SU-DHL-6 (cell line): ENCODE measurements at regions not wholly inside any gene's neighbourhood (a gene's known extent, or its start where the extent isn't known, plus 50 kb on each side); places are given as distances from the start of the nearest gene placed in this dataset.

Experiments
- H2AFZ ChIP-seq: fragments of 200-600 bp; sonication (generic); 2 replicates; pipeline ENCODE4 v1.6.1; 2014; ENCODE audit warnings: low read depth, mild to moderate bottlenecking, moderate library complexity, mixed read lengths, antibody characterized with exemption, low read length; ENCODE audit not compliant: severe bottlenecking
- H3F3A ChIP-seq: fragments of 200-600 bp; shearing (Covaris generic); 2 replicates; pipeline ENCODE4 v1.6.0; 2016; ENCODE audit warnings: antibody characterized with exemption, mild to moderate bottlenecking; ENCODE audit not compliant: insufficient read depth
- H3K27ac ChIP-seq: fragments of 200-600 bp; sonication (generic); 2 replicates; pipeline ENCODE4 v1.5.1; 2016; ENCODE audit warnings: low read depth, mild to moderate bottlenecking, low read length, moderate library complexity, mixed read lengths
- H3K27me3 ChIP-seq: fragments of 200-600 bp; sonication (generic), shearing (Covaris generic); 2 replicates; pipeline ENCODE4 v1.6.0; 2014; ENCODE audit warnings: mild to moderate bottlenecking, low read length
- H3K36me3 ChIP-seq: fragments of 200-600 bp; sonication (generic); 2 replicates; pipeline ENCODE4 v1.6.1; 2014; ENCODE audit warnings: mild to moderate bottlenecking, low read length, mixed read lengths
- H3K4me2 ChIP-seq: fragments of 300-600, 200-600 bp; shearing (Covaris generic), sonication (generic); 2 replicates; pipeline ENCODE4 v1.6.0; 2014; ENCODE audit warnings: low read length, low read depth, mild to moderate bottlenecking; ENCODE audit not compliant: poor library complexity, severe bottlenecking
- H3K4me3 ChIP-seq: fragments of 200-600 bp; sonication (generic); 2 replicates; pipeline ENCODE4 v1.5.1; 2014; ENCODE audit warnings: antibody characterized with exemption, low read length, mild to moderate bottlenecking, mixed read lengths; ENCODE audit not compliant: insufficient read depth, poor library complexity, severe bottlenecking
- H3K79me2 ChIP-seq: fragments of 200-600 bp; sonication (generic); 2 replicates; pipeline ENCODE4 v1.6.1; 2014; ENCODE audit warnings: mild to moderate bottlenecking, low read length, moderate library complexity; ENCODE audit not compliant: insufficient read depth
- H3K9ac ChIP-seq: fragments of 200-600 bp; sonication (generic); 2 replicates; pipeline ENCODE4 v1.7.0; 2014; ENCODE audit warnings: mild to moderate bottlenecking, low read length
- H3K9me2 ChIP-seq: fragments of 200-600 bp; sonication (generic); replicated peaks from 2 replicates; pipeline ENCODE4 v1.6.1; 2014; ENCODE audit warnings: low read length; ENCODE audit not compliant: insufficient read depth
- H3K9me3 ChIP-seq: fragments of 200-600 bp; sonication (generic); 2 replicates; pipeline ENCODE4 v1.6.1; 2014; ENCODE audit warnings: low read length, mixed read lengths; ENCODE audit not compliant: insufficient read depth
- H4K20me1 ChIP-seq: fragments of 200-600 bp; sonication (generic); 2 replicates; pipeline ENCODE4 v1.6.1; 2014; ENCODE audit warnings: low read depth, mild to moderate bottlenecking, antibody characterized with exemption, low read length, moderate library complexity, mixed read lengths
- EZH2phosphoT487 ChIP-seq: fragments of 200-600 bp; sonication (generic), shearing (Covaris generic); conservative IDR thresholded peaks from 2 replicates; pipeline ENCODE4 v1.6.1; 2018; ENCODE audit warnings: mild to moderate bottlenecking, antibody characterized with exemption, low read length, moderate library complexity, mixed read lengths
- TF ChIP-seq, protein P1 (sequence below): fragments of 200-600 bp; sonication (generic); IDR thresholded peaks from one replicate; pipeline ENCODE4 v1.5.1; 2017; ENCODE audit warnings: antibody characterized with exemption, mild to moderate bottlenecking, low read length, moderate library complexity; ENCODE audit not compliant: insufficient read depth, poor library complexity, severe bottlenecking

DNA sequence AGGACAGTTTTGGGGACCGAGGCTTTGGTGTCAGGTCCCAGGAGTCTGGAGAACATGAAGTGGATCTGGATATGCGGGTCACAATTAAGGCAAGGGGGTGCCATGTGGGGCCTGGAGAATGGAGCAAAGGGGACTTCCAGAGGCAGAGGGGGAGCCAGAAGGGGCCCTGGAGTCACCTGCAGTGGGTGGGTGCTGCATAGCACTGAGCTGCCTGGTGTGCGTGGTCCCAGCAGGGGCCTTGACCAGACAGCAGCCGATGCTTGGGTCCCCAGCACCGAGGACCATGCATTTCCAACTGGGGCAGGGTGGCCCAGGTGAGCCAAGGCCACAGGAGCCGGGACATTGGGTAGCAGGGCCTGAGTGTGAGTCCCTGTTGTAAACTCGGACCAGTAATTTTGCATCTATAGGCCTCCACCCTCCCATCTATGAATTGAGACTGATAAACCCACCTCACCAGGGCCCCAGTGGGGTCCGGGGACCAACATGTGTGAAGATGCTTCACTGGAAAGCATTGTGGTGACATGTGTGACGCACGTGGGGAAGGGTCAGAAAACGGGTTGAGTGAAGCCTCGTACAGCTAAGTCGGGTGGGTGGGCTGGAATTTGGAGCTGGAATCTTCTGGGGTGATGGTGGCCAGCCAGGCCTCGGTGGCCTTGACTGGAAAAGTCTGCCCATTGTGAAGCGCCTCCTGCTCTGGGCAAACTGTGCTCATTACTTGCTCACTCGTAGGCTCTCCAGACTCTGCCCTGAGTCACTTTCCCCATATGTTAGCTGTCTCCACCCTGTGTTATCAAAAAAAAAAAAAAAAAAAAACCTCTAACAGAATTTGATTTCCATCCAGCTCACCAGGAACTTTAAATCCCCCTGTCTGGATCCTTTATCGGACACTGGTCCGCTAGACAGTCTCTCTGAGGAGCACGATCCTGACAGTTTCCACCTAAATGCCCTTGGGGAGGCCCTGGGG, 90.5 kb upstream of the ZNF469 start:
- no peaks in the 10 kb centered on the region for H3K9me2 ChIP-seq
- 0 out of 2 replicates have a peak, but pooled peaks cover 7% of the 10 kb centered on the region for H3K9me3 ChIP-seq
- TF ChIP-seq, protein P1, sequence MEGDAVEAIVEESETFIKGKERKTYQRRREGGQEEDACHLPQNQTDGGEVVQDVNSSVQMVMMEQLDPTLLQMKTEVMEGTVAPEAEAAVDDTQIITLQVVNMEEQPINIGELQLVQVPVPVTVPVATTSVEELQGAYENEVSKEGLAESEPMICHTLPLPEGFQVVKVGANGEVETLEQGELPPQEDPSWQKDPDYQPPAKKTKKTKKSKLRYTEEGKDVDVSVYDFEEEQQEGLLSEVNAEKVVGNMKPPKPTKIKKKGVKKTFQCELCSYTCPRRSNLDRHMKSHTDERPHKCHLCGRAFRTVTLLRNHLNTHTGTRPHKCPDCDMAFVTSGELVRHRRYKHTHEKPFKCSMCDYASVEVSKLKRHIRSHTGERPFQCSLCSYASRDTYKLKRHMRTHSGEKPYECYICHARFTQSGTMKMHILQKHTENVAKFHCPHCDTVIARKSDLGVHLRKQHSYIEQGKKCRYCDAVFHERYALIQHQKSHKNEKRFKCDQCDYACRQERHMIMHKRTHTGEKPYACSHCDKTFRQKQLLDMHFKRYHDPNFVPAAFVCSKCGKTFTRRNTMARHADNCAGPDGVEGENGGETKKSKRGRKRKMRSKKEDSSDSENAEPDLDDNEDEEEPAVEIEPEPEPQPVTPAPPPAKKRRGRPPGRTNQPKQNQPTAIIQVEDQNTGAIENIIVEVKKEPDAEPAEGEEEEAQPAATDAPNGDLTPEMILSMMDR: no peak
- TF ChIP-seq EZH2phosphoT487: no peak
- H4K20me1 ChIP-seq: no peaks in the 10 kb centered on the region
- no peak overlapping the region for H3K4me3 ChIP-seq
- H3K27ac ChIP-seq: no peak overlapping the region
- no peaks in the 10 kb centered on the region for H3K36me3 ChIP-seq
- H3K9ac ChIP-seq: no peak overlapping the region
- H3K79me2 ChIP-seq: no peaks in the 10 kb centered on the region
- H3F3A ChIP-seq: no peaks in the 10 kb centered on the region
- no peaks in the 10 kb centered on the region for H3K27me3 ChIP-seq
- no peak overlapping the region for H2AFZ ChIP-seq
- H3K4me2 ChIP-seq: no peak overlapping the region

GRCh38 chr16:88293097-88293496, 89.7 kb upstream of the ZNF469 start:
- no peaks in the 10 kb centered on the region for H3K79me2 ChIP-seq

GRCh38 chr16:88295671-88296436, 86.9 kb upstream of the ZNF469 start:
- Histone ChIP-seq H3K27ac (no peak overlapping the region), H3K9ac (no peak overlapping the region), H3K36me3 (no peaks in the 10 kb centered on the region), H3K9me3 (no peaks in the 10 kb centered on the region), H3K27me3 (no peaks in the 10 kb centered on the region), H3K79me2 (no peaks in the 10 kb centered on the region), H2AFZ (no peak overlapping the region), H3K4me3 (no peak overlapping the region), H3F3A (no peaks in the 10 kb centered on the region), H3K9me2 (no peaks in the 10 kb centered on the region), H3K4me2 (no peak overlapping the region), H4K20me1 (no peaks in the 10 kb centered on the region)
- TF ChIP-seq EZH2phosphoT487: no peak
- TF ChIP-seq, protein P1: no peak

More at GRCh38 chr16:88293097-88293496, 89.7 kb upstream of the ZNF469 start:
- Histone ChIP-seq H3K27ac (no peak overlapping the region), H3K9me3 (no peaks in the 10 kb centered on the region), H3K4me3 (no peak overlapping the region), H2AFZ (no peak overlapping the region), H3K27me3 (no peaks in the 10 kb centered on the region), H3K36me3 (no peaks in the 10 kb centered on the region), H3K4me2 (no peak overlapping the region), H3K9me2 (no peaks in the 10 kb centered on the region), H4K20me1 (no peaks in the 10 kb centered on the region), H3K9ac (no peak overlapping the region), H3F3A (no peaks in the 10 kb centered on the region)
- no peak for TF ChIP-seq EZH2phosphoT487
- TF ChIP-seq, protein P1: no peak
